ENCODE measurements at regions not wholly inside any gene's neighbourhood (a gene's known extent, or its start where the extent isn't known, plus 50 kb on each side); places are given as distances from the start of the nearest gene placed in this dataset.

DNA sequence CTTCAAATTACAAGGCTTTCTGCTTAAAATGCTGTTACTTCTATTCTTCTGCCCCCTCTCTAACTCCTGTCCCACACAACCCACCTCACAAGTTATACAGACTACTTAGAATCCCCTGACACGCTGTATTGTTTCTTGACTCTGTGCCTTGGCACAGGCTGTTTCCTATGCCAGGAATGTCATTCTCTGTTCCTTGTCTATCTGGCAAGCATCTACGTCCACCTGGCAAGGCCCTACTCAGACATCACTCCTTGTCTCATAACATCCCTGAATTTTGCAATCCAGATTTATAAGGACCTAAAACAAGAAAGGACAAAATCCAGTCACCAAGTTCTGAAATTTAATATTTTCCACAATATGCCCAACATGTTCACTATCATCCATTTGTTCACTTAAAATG is 182.0 kb upstream of the CHRM3 start:
- TF ChIP-seq, protein P1, sequence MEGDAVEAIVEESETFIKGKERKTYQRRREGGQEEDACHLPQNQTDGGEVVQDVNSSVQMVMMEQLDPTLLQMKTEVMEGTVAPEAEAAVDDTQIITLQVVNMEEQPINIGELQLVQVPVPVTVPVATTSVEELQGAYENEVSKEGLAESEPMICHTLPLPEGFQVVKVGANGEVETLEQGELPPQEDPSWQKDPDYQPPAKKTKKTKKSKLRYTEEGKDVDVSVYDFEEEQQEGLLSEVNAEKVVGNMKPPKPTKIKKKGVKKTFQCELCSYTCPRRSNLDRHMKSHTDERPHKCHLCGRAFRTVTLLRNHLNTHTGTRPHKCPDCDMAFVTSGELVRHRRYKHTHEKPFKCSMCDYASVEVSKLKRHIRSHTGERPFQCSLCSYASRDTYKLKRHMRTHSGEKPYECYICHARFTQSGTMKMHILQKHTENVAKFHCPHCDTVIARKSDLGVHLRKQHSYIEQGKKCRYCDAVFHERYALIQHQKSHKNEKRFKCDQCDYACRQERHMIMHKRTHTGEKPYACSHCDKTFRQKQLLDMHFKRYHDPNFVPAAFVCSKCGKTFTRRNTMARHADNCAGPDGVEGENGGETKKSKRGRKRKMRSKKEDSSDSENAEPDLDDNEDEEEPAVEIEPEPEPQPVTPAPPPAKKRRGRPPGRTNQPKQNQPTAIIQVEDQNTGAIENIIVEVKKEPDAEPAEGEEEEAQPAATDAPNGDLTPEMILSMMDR (IDR thresholded peaks at IDR 0.05; ENCODE audit: insufficient read depth, low read depth, low read length) = no peak
- TF ChIP-seq EZH2 (IDR thresholded peaks at IDR 0.05; ENCODE audit: insufficient read depth, low read length) = no peak

Data from astrocyte (in vitro differentiated cells and primary cell).